Upper lobe of right lung (tissue), 1 donor: ENCODE measurements at regions not wholly inside any gene's neighbourhood (a gene's known extent, or its start where the extent isn't known, plus 50 kb on each side); places are given as distances from the start of the nearest gene placed in this dataset.
"Not testable (repeated sequence)": the region's sequence is repeated elsewhere in the genome, so short reads cannot be mapped to it uniquely, and the experiment has no call there.

Source experiments
- ATAC-seq: fragments of 200-7000 bp; cut with Tn5 transposase; one replicate; pipeline ENCODE4 v1.9.1; 2020; ENCODE audit warnings: mild to moderate bottlenecking, moderate library complexity
- DNase-seq: peaks from one replicate; pipeline ENCODE4 v3.0.0-alpha.2; 2020
- H3K27ac ChIP-seq: fragments of 200-600 bp; one replicate; pipeline ENCODE4 v1.8.0; 2022
- H3K27me3 ChIP-seq: fragments of 200-600 bp; one replicate; pipeline ENCODE4 v1.8.0; 2022; ENCODE audit warnings: mild to moderate bottlenecking
- H3K36me3 ChIP-seq: fragments of 200-600 bp; one replicate; pipeline ENCODE4 v1.8.0; 2022
- H3K4me1 ChIP-seq: fragments of 200-600 bp; one replicate; pipeline ENCODE4 v1.8.0; 2022
- H3K4me3 ChIP-seq: fragments of 200-600 bp; one replicate; pipeline ENCODE4 v1.8.0; 2022; ENCODE audit warnings: mild to moderate bottlenecking
- H3K9me3 ChIP-seq: fragments of 200-600 bp; one replicate; pipeline ENCODE4 v1.8.0; 2022
- CTCF ChIP-seq: fragments of 200-600 bp; IDR thresholded peaks from one replicate; pipeline ENCODE4 v1.8.0; 2022; ENCODE audit warnings: antibody characterized with exemption
- intact Hi-C: fragments of 100-400 bp; cut with DNase I; formaldehyde crosslinking; loops from one replicate; pipeline ENCODE4 v1.11.0; 2022
- donor health status: DM: no; HTN: yes; CAD: no; lungs with severe emphysema.

GRCh38 chrX:114065577-114066223 lies 518.2 kb upstream of the HTR2C start:
- Histone ChIP-seq H3K27me3 (no peaks in the 10 kb centered on the region), H3K4me3 (no peak overlapping the region), H3K9me3 (no peaks in the 10 kb centered on the region), H3K36me3 (no peaks in the 10 kb centered on the region), H3K27ac (no peak overlapping the region), H3K4me1 (no peaks in the 10 kb centered on the region)
- TF ChIP-seq CTCF = no peak
- intact Hi-C loops = no loop called here
- ATAC-seq (no peak), DNase-seq (no peak)

- intact Hi-C loops = no loop called here
- Histone ChIP-seq H3K9me3 (no peaks in the 10 kb centered on the region), H3K4me1 (no peaks in the 10 kb centered on the region), H3K36me3 (no peaks in the 10 kb centered on the region), H3K27ac (no peak overlapping the region), H3K4me3 (no peak overlapping the region), H3K27me3 (no peaks in the 10 kb centered on the region)
- ATAC-seq = no peak
- TF ChIP-seq CTCF = no peak
- DNase-seq = no peak
Observed at GRCh38 chrX:114061226-114061625, 522.7 kb upstream of the HTR2C start.

GRCh38 chrX:114058988-114059418 lies 524.9 kb upstream of the HTR2C start:
- ATAC-seq = no peak
- intact Hi-C loops = no loop called here

GRCh38 chrX:114057422-114057821 lies 526.5 kb upstream of the HTR2C start:
- H3K27me3 ChIP-seq, ATAC-seq, H3K4me1 ChIP-seq, intact Hi-C loops, H3K27ac ChIP-seq, H3K9me3 ChIP-seq, H3K36me3 ChIP-seq, DNase-seq, H3K4me3 ChIP-seq: not testable (repeated sequence)

More at GRCh38 chrX:114058988-114059418, 524.9 kb upstream of the HTR2C start:
- no peak for DNase-seq
- no peak overlapping the region for H3K27ac ChIP-seq
- H3K27me3 ChIP-seq = no peaks in the 10 kb centered on the region
- no peaks in the 10 kb centered on the region for H3K9me3 ChIP-seq
- no peaks in the 10 kb centered on the region for H3K36me3 ChIP-seq
- no peaks in the 10 kb centered on the region for H3K4me1 ChIP-seq
- TF ChIP-seq CTCF = no peak
- no peak overlapping the region for H3K4me3 ChIP-seq

GRCh38 chrX:114051667-114052315 lies 532.1 kb upstream of the HTR2C start:
- no peak overlapping the region for H3K4me3 ChIP-seq
- intact Hi-C loops = no loop called here
- H3K4me1 ChIP-seq = no peaks in the 10 kb centered on the region
- DNase-seq = no peak
- no peaks in the 10 kb centered on the region for H3K27me3 ChIP-seq
- TF ChIP-seq CTCF = no peak
- H3K27ac ChIP-seq = no peak overlapping the region
- ATAC-seq = no peak
- no peaks in the 10 kb centered on the region for H3K9me3 ChIP-seq
- H3K36me3 ChIP-seq = no peaks in the 10 kb centered on the region

- Histone ChIP-seq H3K27ac (no peak overlapping the region), H3K4me3 (no peak overlapping the region), H3K9me3 (no peaks in the 10 kb centered on the region), H3K27me3 (no peaks in the 10 kb centered on the region), H3K36me3 (no peaks in the 10 kb centered on the region), H3K4me1 (no peaks in the 10 kb centered on the region)
- no peak for DNase-seq
- no peak for ATAC-seq
- intact Hi-C loops = no loop called here
- TF ChIP-seq CTCF = no peak
Observed at GRCh38 chrX:114050075-114050796, 533.6 kb upstream of the HTR2C start.
